Activated naive CD4-positive, alpha-beta T cell treated with Interleukin-2 at 50 U/mL for 16 hours (primary cell): ENCODE measurements at regions not wholly inside any gene's neighbourhood (a gene's known extent, or its start where the extent isn't known, plus 50 kb on each side); places are given as distances from the start of the nearest gene placed in this dataset.

ENCODE experiments used
- DNase-seq: peaks from one replicate; pipeline ENCODE4 v3.0.0-alpha.2; 2020

- no peak for DNase-seq
These were observed 288.3 kb downstream of the CYP26B1 start for GRCh38 chr2:71859211-71859847.

DNA sequence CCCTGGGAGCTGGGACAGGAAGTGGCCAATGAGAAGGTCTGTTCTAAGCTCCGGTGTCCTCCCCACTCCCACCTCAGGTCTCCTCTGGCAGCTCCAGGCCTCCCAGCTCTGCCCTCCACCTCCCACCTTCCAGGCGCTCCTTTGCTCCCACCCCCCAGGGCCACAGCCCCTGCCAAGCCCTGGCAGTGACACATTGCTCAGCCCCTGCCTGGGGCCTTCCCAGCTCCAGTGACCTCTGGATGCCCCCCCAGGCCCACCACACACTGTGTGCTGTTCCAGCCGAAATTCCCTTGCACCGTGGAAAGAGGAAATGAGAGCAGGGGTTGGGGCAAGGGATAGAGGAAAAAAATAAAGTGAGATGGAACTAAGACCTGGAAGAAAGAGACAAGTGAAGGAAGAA is 289.6 kb downstream of the CYP26B1 start:
- no peak for DNase-seq

DNA sequence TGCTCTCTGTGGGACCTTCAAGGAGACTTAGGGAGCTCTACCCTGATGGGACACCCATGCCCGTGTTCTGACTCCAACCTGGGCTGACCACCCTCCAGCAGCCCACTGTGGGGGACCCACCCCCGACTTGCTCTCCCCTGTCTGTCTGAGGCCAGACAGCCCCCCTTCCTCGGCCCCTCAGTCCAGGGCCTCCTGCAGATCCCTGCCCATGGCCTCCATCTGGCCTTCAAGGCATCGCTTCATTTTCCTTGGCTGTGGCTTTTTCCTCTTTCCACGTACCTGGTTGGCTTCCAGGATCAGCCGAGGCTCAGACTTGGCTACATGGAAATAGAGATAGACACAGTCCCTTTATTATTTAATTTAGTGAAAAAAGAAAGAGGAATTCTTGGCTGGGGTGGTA is 290.0 kb downstream of the CYP26B1 start:
- DNase-seq: no peak

DNA sequence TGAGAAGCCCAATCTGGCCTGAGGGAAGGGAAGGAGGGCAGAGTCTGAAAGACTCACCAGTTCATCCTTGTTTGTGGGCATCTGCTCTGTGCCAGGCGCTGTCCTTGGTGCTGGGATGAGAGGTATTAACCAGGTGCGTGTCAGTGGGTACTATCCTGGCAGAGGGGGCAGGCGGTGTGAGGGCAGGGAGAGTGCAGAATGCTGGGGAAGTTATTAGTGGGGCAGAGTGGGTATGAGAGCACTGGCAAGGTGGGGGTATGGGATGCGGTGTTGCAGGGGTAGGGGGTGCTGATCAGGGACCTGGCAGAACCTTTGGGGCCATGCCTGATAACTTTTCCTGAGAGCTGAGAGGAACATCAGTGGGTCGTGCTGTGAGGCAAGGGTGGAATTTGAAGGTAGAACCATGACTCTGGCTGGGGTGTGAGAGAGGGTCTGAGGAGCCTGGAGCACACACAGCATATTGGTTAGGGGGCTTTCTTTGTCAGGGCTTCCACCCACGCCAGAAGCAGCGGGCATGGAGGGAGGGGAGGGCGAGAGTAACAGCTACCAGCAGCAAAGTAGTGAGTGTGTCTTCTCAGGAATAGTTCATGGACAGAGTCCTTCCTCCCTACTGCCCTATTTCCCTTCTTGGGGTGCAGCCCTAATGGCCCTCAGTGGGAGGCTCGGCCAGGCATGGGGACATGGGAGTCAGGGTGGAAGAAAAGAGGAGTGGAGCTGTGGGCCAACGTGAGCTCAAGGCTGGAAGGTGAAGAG is 290.7 kb downstream of the CYP26B1 start:
- DNase-seq: no peak

GRCh38 chr2:71853858-71854257 is 293.8 kb downstream of the CYP26B1 start:
- DNase-seq: no peak

GRCh38 chr2:71852141-71852711 is 295.4 kb downstream of the CYP26B1 start:
- no peak for DNase-seq

GRCh38 chr2:71851094-71851750 is 296.4 kb downstream of the CYP26B1 start:
- DNase-seq: no peak

DNA sequence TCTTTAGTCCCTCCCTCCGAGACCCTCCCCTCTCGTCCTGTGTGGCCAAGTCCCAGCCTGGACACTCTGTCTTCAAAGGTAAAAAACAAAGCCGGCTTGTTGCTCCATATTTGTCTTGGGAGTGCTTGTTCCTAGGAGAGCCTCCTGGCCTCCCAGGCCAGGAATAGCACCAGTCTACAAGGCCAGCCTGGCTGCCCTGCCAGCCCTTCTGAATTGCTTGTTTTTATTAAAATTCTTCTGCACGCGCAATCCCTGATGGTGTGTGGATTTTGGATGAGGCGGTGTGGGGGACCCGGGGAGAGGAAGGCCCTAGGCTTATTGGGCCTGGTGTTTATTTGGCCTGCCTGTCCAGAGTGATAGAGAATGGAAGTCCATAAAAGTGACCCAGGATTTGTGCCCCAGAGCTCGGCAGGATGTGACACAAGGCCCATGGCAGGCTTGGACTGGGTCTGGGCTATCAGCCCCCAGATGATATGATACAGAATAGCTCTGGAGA is 297.3 kb downstream of the CYP26B1 start:
- DNase-seq: no peak

- DNase-seq: no peak
These were observed 297.9 kb downstream of the CYP26B1 start for GRCh38 chr2:71849607-71850305.

DNA sequence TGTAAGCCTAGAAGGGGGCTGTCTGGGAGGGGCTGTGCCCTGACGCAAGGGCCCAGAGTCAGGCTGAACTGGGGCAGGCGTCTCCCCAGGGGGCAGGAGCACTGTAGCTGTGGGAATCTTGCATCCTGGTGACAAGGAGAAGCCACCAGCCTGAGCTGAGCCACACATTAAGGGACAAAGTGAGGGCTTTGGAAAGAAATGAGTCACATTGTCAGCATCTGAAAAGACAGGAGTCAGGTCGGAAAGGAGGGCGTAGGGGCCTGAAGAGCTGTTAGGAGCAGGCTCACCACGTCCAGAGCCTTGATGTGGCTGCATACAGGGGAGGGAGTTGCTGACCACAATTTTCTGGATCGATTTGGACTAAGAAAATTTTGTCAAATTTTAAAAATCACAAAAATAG is 298.6 kb downstream of the CYP26B1 start:
- no peak for DNase-seq

DNA sequence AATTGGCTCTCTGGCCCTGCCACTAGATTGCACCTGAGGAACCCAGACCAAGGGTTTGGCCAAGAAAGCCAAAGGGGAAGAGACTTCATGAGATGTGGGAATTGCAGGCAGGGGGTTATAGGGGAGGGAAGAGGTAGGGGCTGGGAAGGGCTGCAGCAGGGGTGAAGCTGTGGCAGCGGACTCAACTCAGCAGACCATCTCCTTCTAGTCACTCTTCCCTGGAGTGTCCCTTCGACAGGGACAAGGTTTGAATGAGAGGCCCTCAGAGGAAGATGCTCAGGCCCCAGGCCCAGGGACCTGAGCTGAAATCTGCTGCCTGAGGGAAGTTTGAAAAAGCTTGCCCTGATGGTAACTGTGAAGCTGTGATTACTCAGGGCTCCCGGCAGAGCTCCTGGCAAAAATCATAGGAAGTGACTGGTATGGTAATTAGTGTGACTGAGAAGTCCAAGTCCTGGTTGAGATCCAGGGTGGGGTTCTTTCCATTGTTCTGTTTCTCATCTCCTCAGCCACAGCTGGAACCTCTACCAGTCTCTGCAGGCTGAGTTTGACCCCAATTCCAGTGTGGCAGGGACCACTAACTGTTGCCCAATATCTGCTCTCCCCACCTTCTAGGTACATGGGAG is 300.9 kb downstream of the CYP26B1 start:
- no peak for DNase-seq

DNA sequence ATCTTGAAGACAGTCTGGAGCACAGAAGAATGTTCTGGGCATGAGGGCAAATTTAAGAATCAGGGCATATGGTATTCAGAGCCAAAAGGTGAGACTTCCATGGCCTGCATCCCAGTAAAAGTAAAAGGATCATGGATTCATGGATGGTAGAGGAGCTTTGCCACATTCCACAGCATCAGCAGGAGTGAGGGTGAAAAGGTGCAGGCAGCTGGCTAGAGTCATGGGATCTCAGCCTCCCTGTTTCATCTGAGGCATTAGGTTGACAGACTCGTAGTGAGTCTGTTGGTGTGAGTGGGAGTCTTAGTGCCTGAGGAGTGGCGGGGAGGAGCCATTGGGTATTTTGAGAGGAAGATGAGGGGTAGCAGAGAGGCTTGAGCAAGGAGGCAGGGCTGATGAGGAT is 301.6 kb downstream of the CYP26B1 start:
- DNase-seq: no peak

DNA sequence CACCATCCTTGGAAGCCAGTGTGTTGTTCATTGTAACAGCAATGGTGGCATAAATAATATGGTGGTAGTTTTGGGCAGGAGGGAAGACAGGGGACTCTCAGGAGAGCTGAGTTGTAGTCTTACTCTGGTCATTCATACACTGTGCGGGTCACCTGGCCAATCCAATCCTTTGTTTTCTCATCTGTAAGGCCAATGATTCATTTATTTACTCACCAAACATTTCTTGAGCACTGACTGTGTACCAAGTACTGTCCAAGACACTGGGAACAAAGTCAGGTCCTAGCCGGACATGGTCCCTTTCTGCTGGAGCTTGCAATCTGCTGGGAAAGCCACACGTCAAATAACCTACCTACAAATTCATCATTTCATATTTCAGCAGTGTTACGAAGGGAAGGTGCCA is 302.7 kb downstream of the CYP26B1 start:
- DNase-seq: no peak

DNA sequence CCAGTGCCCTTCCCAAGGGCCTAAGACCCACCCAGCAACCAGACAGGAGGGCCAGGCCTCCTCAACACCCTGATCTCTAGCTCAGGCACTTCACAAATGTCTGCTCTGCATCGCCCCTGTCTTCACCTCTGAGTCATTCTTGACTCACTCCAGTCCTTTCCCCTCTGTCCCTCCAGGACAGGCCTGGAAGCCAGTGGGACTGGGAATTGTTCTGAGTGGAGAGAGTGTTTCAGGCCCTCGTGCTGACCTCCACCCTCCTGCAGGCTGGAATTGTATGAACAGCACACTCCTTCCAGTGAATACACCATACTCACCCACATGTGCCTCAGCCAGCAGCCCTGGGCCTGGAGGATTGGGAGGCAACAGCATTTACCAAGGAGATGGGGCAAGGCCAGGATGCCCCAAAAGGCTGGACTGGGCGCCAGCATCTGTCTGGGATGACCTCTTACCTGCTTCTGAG is 304.2 kb downstream of the CYP26B1 start:
- no peak for DNase-seq

DNA sequence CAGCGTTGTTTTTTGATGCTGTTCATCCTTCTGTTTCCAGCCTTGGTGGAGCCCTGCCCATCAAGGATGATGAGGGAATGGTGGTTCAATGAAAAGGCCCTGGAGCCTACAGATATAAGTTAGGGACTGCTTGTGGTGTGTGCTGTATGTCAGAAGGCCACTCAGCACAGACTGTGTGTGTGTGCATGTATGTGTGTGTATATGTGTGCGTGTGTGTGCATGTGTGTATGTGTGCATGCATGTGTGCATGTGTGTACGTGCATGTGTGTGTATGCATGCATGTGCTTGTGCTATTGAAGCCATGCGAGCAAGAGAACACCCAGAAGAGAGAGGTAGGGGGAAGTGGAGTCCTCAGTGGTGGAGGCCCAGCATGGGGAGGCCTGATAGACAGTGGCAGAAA is 304.9 kb downstream of the CYP26B1 start:
- DNase-seq: no peak

DNA sequence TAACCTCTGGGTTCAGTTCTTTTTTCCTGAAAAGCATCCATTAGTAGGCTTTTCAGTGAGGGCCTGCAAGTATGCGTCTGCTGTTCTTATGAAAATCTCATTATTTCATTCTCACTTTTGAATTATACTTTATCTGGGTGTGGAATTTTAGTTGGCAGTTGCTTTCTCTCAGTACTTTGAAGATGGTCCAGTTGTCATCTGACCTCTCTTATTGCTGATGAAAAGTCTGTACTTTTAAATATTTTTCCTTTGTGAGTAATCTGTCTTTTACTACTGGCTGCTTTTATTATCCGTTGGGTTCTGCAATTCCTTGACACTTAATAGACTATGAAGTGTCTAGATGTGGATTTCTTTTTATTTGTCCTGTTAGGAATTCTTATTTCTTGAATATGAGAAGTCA is 307.8 kb downstream of the CYP26B1 start:
- no peak for DNase-seq

DNA sequence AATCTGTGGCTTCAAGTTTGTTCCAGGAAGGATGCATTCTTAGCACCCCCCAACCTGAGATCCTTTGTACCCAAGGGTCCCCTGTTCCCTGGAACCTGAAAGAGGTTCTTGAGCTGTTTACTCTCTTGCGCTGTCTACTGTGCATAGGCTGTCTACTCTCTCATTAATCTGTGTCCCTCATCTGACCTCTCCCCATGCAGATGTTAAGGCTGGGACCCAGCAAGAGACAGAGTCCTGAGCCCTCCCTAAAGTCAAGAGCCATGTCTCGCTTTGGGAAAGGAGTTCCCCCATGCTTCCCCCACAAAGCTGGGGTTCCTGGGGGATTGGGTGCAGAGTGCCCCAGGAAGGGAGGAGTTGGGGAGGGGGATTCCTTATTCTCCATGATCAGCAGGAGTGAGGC is 312.9 kb downstream of the CYP26B1 start:
- DNase-seq: no peak

GRCh38 chr2:71833855-71834560 is 313.7 kb downstream of the CYP26B1 start:
- no peak for DNase-seq

- DNase-seq: no peak
These were observed 314.4 kb downstream of the CYP26B1 start for GRCh38 chr2:71833272-71833671.

- DNase-seq: no peak
These were observed 314.8 kb downstream of the CYP26B1 start for GRCh38 chr2:71832844-71833243.

GRCh38 chr2:71832388-71832787 is 315.3 kb downstream of the CYP26B1 start:
- DNase-seq: no peak

DNA sequence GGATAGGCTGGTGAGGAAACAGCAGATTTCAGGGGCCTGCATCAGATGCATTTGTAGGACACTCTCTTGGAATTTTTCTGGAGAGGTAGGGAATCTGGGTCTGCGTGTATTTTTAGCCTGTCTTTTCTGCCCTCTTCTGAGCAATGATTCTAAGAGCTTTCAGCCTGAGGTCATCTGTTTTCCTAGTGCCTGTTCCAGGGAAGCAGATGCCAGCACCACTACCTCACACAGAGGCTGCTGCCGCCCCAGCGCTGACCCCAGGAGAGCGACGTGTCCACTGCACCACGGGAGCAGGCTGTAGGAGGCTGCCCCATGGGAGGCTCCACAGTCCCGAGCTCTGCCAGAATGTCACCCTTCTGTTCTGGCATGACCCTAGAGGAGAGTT is 316.5 kb downstream of the CYP26B1 start:
- DNase-seq: no peak
